Kidney (tissue), 13 donors: ENCODE measurements at regions not wholly inside any gene's neighbourhood (a gene's known extent, or its start where the extent isn't known, plus 50 kb on each side); places are given as distances from the start of the nearest gene placed in this dataset.

ENCODE experiments used
- DNase-seq, 5 donors: peaks; one replicate each; pipeline ENCODE4 v3.0.0-alpha.2; 2013 to 2020
- FAIRE-seq: peaks from 2 replicates; lab custom pipeline; 2012; peaks lifted over from hg19 to GRCh38; lab: Jason Lieb, UNC
- H3K27ac ChIP-seq, 2 donors: one replicate each; pipeline ENCODE4 v1.7.0; 2013; ENCODE audit warnings: low read depth in 2 of 2, low read length in 2 of 2, inconsistent platforms in 1 of 2
- H3K27me3 ChIP-seq: one replicate; pipeline ENCODE4 v1.7.1; 2013; ENCODE audit warnings: low read length, inconsistent platforms; ENCODE audit not compliant: control insufficient read depth, insufficient read depth
- H3K36me3 ChIP-seq, 3 donors: one replicate each; pipeline versions ENCODE4 v1.7.0 to v1.7.1; 2013; ENCODE audit warnings: low read length in 3 of 3, control low read depth in 1 of 3, inconsistent platforms in 1 of 3; ENCODE audit not compliant: insufficient read depth in 3 of 3, control insufficient read depth in 2 of 3
- H3K4me1 ChIP-seq, 3 donors: one replicate each; pipeline versions ENCODE4 v1.7.0 to v1.7.1; 2013; ENCODE audit warnings: low read length in 3 of 3, inconsistent platforms in 1 of 3, low read depth in 1 of 3; ENCODE audit not compliant: control insufficient read depth in 2 of 3, insufficient read depth in 2 of 3
- H3K4me3 ChIP-seq, 3 donors: one replicate each; pipeline versions ENCODE4 v1.7.0 to v1.8.1; 2013; ENCODE audit warnings: low read length in 3 of 3, control low read depth in 1 of 3, inconsistent platforms in 1 of 3
- H3K9ac ChIP-seq, 3 donors: one replicate each; pipeline versions ENCODE4 v1.7.0 to v1.7.1; 2013; ENCODE audit warnings: low read length in 3 of 3, control low read depth in 1 of 3, inconsistent platforms in 1 of 3
- H3K9me3 ChIP-seq, 3 donors: one replicate each; pipeline versions ENCODE4 v1.7.0 to v1.7.1; 2013; ENCODE audit warnings: low read length in 3 of 3, control low read depth in 1 of 3, inconsistent platforms in 1 of 3; ENCODE audit not compliant: control insufficient read depth in 2 of 3, insufficient read depth in 1 of 3
- CTCF ChIP-seq: IDR thresholded peaks from 3 replicates; pipeline ENCODE4 v1.5.1; 2012; ENCODE audit warnings: mild to moderate bottlenecking, moderate library complexity, borderline replicate concordance; ENCODE audit not compliant: insufficient read depth; ENCODE audit errors: extremely low read depth
- intact Hi-C: fragments of 100-400 bp; cut with DNase I; formaldehyde crosslinking; loops from one replicate; pipeline ENCODE4 v1.11.1; 2022
- donor health status: control.
- donor health status: control.
- donor health status: control.
- donor health status: control.
- donor health status: control.
- donor health status: DM: yes; HTN: yes; CAD: no.
- donor health status: Normal renal cell carcinoma (clear cell type).

- DNase-seq (peak in 1 of 5 donors; percentile 21), FAIRE-seq (no peak)
- Histone ChIP-seq H3K4me3 (no peak overlapping the region), H3K9ac (no peak overlapping the region), H3K36me3 (no peaks in the 10 kb centered on the region), H3K27me3 (no peaks in the 10 kb centered on the region), H3K9me3 (no peaks in the 10 kb centered on the region), H3K4me1 (peaks cover 0 to 8% (median 0%) of the 10 kb centered on the region in 3 donors), H3K27ac (no peak overlapping the region)
- intact Hi-C loops = no loop called here
- no peak for TF ChIP-seq CTCF
Measured at GRCh38 chr2:238965371-238966071, 117.6 kb downstream of the TWIST2 start.

- TF ChIP-seq CTCF = no peak
- intact Hi-C loops = no loop called here
- DNase-seq (no peak), FAIRE-seq (no peak)
- no peaks in the 10 kb centered on the region for H3K9me3 ChIP-seq
- peaks cover 0 to 8% (median 0%) of the 10 kb centered on the region in 3 donors for H3K4me1 ChIP-seq
- no peaks in the 10 kb centered on the region for H3K36me3 ChIP-seq
- H3K9ac ChIP-seq = no peak overlapping the region
- no peak overlapping the region for H3K4me3 ChIP-seq
- H3K27ac ChIP-seq = no peak overlapping the region
- H3K27me3 ChIP-seq = no peaks in the 10 kb centered on the region
Measured at GRCh38 chr2:238966072-238966937, 118.4 kb downstream of the TWIST2 start.

- Histone ChIP-seq H3K9ac (no peak overlapping the region), H3K4me1 (peaks cover 0 to 8% (median 0%) of the 10 kb centered on the region in 3 donors), H3K27me3 (no peaks in the 10 kb centered on the region), H3K9me3 (no peaks in the 10 kb centered on the region), H3K27ac (no peak overlapping the region), H3K4me3 (no peak overlapping the region), H3K36me3 (no peaks in the 10 kb centered on the region)
- DNase-seq (peak in 2 of 5 donors; percentile 56 to 58), FAIRE-seq (no peak)
- intact Hi-C loops = no loop called here
- no peak for TF ChIP-seq CTCF
Measured at GRCh38 chr2:238967031-238967977, 119.4 kb downstream of the TWIST2 start.
